ENCODE measurements at regions not wholly inside any gene's neighbourhood (a gene's known extent, or its start where the extent isn't known, plus 50 kb on each side); places are given as distances from the start of the nearest gene placed in this dataset.
"Not testable (repeated sequence)": the region's sequence is repeated elsewhere in the genome, so short reads cannot be mapped to it uniquely, and the experiment has no call there.

- Mint-ChIP-seq H3K4me3 (no peak overlapping the region), H3K9me3 (no peaks in the 10 kb centered on the region), H3K4me1 (ENCODE audit: unreplicated experiment) (no peaks in the 10 kb centered on the region), H3K36me3 (peaks cover 4% of the 10 kb centered on the region), H3K27ac (no peak overlapping the region), H3K27me3 (no peaks in the 10 kb centered on the region)
- TF ChIP-seq, protein P1, sequence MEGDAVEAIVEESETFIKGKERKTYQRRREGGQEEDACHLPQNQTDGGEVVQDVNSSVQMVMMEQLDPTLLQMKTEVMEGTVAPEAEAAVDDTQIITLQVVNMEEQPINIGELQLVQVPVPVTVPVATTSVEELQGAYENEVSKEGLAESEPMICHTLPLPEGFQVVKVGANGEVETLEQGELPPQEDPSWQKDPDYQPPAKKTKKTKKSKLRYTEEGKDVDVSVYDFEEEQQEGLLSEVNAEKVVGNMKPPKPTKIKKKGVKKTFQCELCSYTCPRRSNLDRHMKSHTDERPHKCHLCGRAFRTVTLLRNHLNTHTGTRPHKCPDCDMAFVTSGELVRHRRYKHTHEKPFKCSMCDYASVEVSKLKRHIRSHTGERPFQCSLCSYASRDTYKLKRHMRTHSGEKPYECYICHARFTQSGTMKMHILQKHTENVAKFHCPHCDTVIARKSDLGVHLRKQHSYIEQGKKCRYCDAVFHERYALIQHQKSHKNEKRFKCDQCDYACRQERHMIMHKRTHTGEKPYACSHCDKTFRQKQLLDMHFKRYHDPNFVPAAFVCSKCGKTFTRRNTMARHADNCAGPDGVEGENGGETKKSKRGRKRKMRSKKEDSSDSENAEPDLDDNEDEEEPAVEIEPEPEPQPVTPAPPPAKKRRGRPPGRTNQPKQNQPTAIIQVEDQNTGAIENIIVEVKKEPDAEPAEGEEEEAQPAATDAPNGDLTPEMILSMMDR (conservative IDR thresholded peaks at IDR 0.05) = no peak
- no peak for DNase-seq (ENCODE audit: extremely low spot score, unreplicated experiment)
These were observed 194.5 kb upstream of the MAD2L1 start for GRCh38 chr4:120261117-120261516.

DNA sequence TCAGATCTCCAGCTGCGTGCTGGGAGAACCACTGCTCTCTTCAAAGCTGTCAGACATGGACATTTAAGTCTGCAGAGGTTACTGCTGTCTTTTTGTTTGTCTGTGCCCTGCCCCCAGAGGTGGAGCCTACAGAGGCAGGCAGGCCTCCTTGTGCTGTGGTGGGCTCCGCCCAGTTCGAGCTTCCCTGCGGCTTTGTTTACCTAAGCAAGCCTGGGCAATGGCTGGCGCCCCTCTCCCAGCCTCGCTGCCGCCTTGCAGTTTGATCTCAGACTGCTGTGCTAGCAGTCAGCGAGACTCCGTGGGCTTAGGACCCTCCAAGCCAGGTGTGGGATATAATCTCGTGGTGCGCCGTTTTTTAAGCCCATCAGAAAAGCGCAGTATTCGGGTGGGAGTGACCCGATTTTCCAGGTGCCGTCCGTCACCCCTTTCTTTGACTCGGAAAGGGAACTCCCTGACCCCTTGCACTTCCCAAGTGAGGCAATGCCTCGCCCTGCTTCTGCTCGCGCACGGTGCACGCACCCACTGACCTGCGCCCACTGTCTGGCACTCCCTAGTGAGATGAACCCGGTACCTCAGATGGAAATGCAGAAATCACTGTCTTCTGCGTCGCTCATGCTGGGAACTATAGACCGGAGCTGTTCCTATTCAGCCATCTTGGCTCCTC is 189.6 kb upstream of the MAD2L1 start:
- not testable (repeated sequence) for H3K4me1 Mint-ChIP-seq (ENCODE audit: unreplicated experiment); H3K27me3 Mint-ChIP-seq; H3K9me3 Mint-ChIP-seq; DNase-seq (ENCODE audit: extremely low spot score, unreplicated experiment); H3K36me3 Mint-ChIP-seq
- Mint-ChIP-seq H3K27ac (peak overlapping the region; percentile 81), H3K4me3 (peak overlapping the region; percentile 97)

DNA sequence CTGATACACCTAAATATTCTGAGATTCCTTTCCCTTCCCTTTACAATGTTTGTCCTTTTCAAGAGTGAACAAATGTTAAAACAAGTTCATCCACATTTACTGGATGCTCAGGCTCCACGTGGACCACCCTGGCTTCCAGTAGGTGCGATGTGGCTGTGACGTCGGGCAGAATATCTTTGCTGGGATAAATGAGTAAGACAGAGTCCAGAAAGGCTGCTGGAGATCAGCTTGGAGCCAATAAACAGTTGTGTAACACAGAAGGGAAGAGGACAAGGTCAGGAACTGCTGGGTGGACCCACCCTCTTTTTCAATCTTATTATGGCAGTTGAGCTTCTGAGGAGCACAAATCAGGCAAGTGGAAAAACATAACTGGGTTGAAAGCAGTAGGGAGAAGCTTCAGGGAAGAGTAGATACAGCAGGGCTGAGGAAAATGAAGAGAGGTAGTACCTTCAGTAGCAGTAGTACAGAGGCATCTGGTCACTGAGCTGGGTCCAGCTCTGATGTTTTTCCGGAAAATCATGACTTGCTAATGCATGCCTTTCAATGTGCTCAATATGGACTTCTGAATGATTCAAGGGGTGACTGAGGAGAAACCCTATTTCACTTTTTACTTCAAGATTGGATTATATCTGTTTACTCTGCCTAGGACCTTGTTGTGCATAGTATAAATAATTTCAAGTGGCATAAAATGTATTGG is 171.8 kb upstream of the MAD2L1 start:
- DNase-seq (ENCODE audit: extremely low spot score, unreplicated experiment) = no peak
- Mint-ChIP-seq H3K9me3 (no peaks in the 10 kb centered on the region), H3K36me3 (no peaks in the 10 kb centered on the region), H3K27ac (no peak overlapping the region), H3K4me1 (ENCODE audit: unreplicated experiment) (peaks cover 7% of the 10 kb centered on the region), H3K27me3 (no peaks in the 10 kb centered on the region), H3K4me3 (no peak overlapping the region)
- TF ChIP-seq, protein P1 (conservative IDR thresholded peaks at IDR 0.05) = no peak

DNA sequence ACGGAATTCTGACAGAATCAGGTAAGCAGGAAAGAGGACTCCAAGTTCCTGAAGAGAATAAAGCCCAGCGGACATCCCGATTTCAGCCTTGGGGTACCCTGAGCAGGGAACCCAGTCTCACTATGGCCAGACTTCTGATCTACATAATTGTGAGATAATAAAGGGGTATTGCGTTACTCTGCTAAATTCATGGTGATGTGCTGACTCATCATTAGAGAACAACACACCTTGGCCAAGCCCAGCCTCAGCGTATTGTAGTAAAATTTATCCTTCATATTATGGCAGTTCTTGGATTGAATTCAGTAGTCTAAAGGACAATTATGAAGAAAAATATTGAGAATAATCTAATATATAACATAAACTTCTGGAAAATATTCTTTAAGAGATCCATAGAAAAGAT is 170.2 kb upstream of the MAD2L1 start:
- Mint-ChIP-seq H3K4me3 (no peak overlapping the region), H3K4me1 (ENCODE audit: unreplicated experiment) (no peaks in the 10 kb centered on the region), H3K36me3 (no peaks in the 10 kb centered on the region), H3K27ac (no peak overlapping the region), H3K9me3 (no peaks in the 10 kb centered on the region), H3K27me3 (no peaks in the 10 kb centered on the region)
- TF ChIP-seq, protein P1 (conservative IDR thresholded peaks at IDR 0.05) = no peak
- DNase-seq (ENCODE audit: extremely low spot score, unreplicated experiment) = no peak

DNA sequence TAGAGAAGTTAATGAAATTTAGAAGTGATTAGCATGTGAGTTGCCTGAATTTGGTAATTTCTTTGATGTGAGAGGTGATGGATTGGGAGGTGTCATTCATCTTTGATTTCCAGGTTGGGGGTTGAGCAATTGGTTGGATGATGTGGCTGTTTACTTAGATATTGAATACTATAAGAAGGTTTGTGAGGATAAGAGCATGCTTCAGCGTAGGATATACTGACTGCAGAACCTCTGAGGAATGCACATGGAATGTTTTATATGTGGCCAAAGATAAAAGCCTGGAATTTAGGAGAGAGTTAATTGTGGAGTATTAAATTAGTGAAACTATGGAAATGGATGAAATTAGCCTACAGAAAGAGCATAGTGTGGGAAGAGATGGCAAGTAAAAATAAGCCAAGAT is 165.4 kb upstream of the MAD2L1 start:
- H3K27ac Mint-ChIP-seq = no peak overlapping the region
- no peaks in the 10 kb centered on the region for H3K36me3 Mint-ChIP-seq
- no peaks in the 10 kb centered on the region for H3K27me3 Mint-ChIP-seq
- peaks cover 6% of the 10 kb centered on the region for H3K4me1 Mint-ChIP-seq (ENCODE audit: unreplicated experiment)
- H3K4me3 Mint-ChIP-seq = no peak overlapping the region
- DNase-seq (ENCODE audit: extremely low spot score, unreplicated experiment) = no peak
- TF ChIP-seq, protein P1 (conservative IDR thresholded peaks at IDR 0.05) = no peak
- H3K9me3 Mint-ChIP-seq = no peaks in the 10 kb centered on the region

- Mint-ChIP-seq H3K9me3 (no peaks in the 10 kb centered on the region), H3K27ac (no peak overlapping the region), H3K36me3 (no peaks in the 10 kb centered on the region), H3K4me3 (no peak overlapping the region), H3K27me3 (no peaks in the 10 kb centered on the region), H3K4me1 (ENCODE audit: unreplicated experiment) (peaks cover 6% of the 10 kb centered on the region)
- TF ChIP-seq, protein P1 (conservative IDR thresholded peaks at IDR 0.05) = no peak
- no peak for DNase-seq (ENCODE audit: extremely low spot score, unreplicated experiment)
These were observed 161.4 kb upstream of the MAD2L1 start for GRCh38 chr4:120228086-120228485.
